Peyer's patch (tissue), 4 donors: ENCODE measurements at regions not wholly inside any gene's neighbourhood (a gene's known extent, or its start where the extent isn't known, plus 50 kb on each side); places are given as distances from the start of the nearest gene placed in this dataset.

ENCODE experiments used
- CTCF ChIP-seq, 6 experiments: fragments of 450-650 bp in 4 of 6; fragments of 200-600 bp in 2 of 6; sonication (generic) in 1 of 6; IDR thresholded peaks; one replicate each; pipeline ENCODE4 v1.5.1; 2017 to 2019; ENCODE audit warnings: antibody characterized with exemption in 6 of 6, mild to moderate bottlenecking in 3 of 6, moderate library complexity in 1 of 6
- POLR2A ChIP-seq, 2 donors: fragments of 450-650 bp; IDR thresholded peaks; one replicate each; pipeline ENCODE4 v1.5.1; 2017; ENCODE audit warnings: antibody characterized with exemption in 2 of 2, mild to moderate bottlenecking in 2 of 2, moderate library complexity in 2 of 2

- no peak for TF ChIP-seq CTCF (IDR thresholded peaks at IDR 0.05)
- no peak for TF ChIP-seq POLR2A (IDR thresholded peaks at IDR 0.05)
Observed at GRCh38 chr20:47929368-47930115, 144.3 kb upstream of the SULF2 start.
